K562 (cell line): ENCODE measurements at regions not wholly inside any gene's neighbourhood (a gene's known extent, or its start where the extent isn't known, plus 50 kb on each side); places are given as distances from the start of the nearest gene placed in this dataset.

ENCODE experiments used
- JUNB ChIP-seq: fragments of 450-650 bp; formaldehyde crosslinking; conservative IDR thresholded peaks from 2 replicates; pipeline ENCODE4 v1.4.0; 2020; ENCODE audit warnings: mild to moderate bottlenecking
- JUND ChIP-seq, 2 experiments: IDR thresholded peaks; 2 replicates in 1 of 2; 3 replicates in 1 of 2; pipeline ENCODE4 v1.6.1; 2011; ENCODE audit warnings: borderline replicate concordance in 2 of 2, low read depth in 2 of 2, low read length in 2 of 2, improper control_type of control experiment in 1 of 2, missing biosample characterization in 1 of 2, missing genetic modification characterization in 1 of 2, missing genetic modification reagents in 1 of 2
- MAZ ChIP-seq, 2 experiments: fragments of 450-650 bp in 1 of 2; sonication (generic) in 1 of 2; formaldehyde crosslinking; IDR thresholded peaks in 1 of 2; conservative IDR thresholded peaks in 1 of 2; 2 replicates each; pipeline versions ENCODE4 v1.4.0 to v1.5.0; 2020; ENCODE audit warnings: mild to moderate bottlenecking in 1 of 2, missing genetic modification reagents in 1 of 2
- MEF2A ChIP-seq: IDR thresholded peaks from 2 replicates; pipeline ENCODE4 v1.6.1; 2011; ENCODE audit warnings: low read depth, mild to moderate bottlenecking, low read length, moderate library complexity; ENCODE audit not compliant: control insufficient read depth
- NFE2L1 ChIP-seq: fragments of 450-650 bp; IDR thresholded peaks from 2 replicates; pipeline ENCODE4 v1.6.1; 2016; ENCODE audit warnings: missing genetic modification characterization, low read depth, mild to moderate bottlenecking, missing compliant biosample characterization, moderate library complexity, borderline replicate concordance
- POLR2A ChIP-seq: fragments of 450-650 bp; conservative IDR thresholded peaks from 2 replicates; pipeline ENCODE4 v1.6.1; 2016
- POLR2AphosphoS5 ChIP-seq: IDR thresholded peaks from 2 replicates; pipeline ENCODE4 v1.6.1; 2011; ENCODE audit warnings: mild to moderate bottlenecking, low read depth, low read length, moderate library complexity; ENCODE audit not compliant: control insufficient read depth, insufficient read depth
- TOE1 ChIP-seq, 2 experiments: fragments of 450-650 bp in 1 of 2; sonication (generic) in 1 of 2; formaldehyde crosslinking in 1 of 2; IDR thresholded peaks; 2 replicates each; pipeline versions ENCODE4 v1.7.1 to v1.8.0; 2016 to 2022; ENCODE audit warnings: borderline replicate concordance in 2 of 2, mild to moderate bottlenecking in 2 of 2, antibody characterized with exemption in 1 of 2, inconsistent platforms in 1 of 2, low read depth in 1 of 2, missing genetic modification reagents in 1 of 2, moderate library complexity in 1 of 2
- TF ChIP-seq, protein P1 (sequence below), 3 experiments: IDR thresholded peaks in 2 of 3; conservative IDR thresholded peaks in 1 of 3; 2 replicates each; pipeline ENCODE4 v1.5.1; 2011 to 2012; ENCODE audit warnings: low read length in 3 of 3, mild to moderate bottlenecking in 3 of 3, control low read depth in 2 of 3, improper control_type of control experiment in 1 of 3, inconsistent platforms in 1 of 3, low read depth in 1 of 3, mixed read lengths in 1 of 3, moderate library complexity in 1 of 3; ENCODE audit not compliant: insufficient read depth in 2 of 3
- TF ChIP-seq, protein P2 (sequence below): sonication (generic); formaldehyde crosslinking; IDR thresholded peaks from 2 replicates; pipeline ENCODE4 v1.8.1; 2022; ENCODE audit warnings: missing genetic modification reagents
- TF ChIP-seq, protein P3 (sequence below), 2 experiments: fragments of 450-650 bp; formaldehyde crosslinking in 1 of 2; IDR thresholded peaks; 2 replicates each; pipeline versions ENCODE4 v1.4.0 to v1.6.1; 2014 to 2020; ENCODE audit warnings: mild to moderate bottlenecking in 2 of 2, borderline replicate concordance in 1 of 2, low read depth in 1 of 2

DNA sequence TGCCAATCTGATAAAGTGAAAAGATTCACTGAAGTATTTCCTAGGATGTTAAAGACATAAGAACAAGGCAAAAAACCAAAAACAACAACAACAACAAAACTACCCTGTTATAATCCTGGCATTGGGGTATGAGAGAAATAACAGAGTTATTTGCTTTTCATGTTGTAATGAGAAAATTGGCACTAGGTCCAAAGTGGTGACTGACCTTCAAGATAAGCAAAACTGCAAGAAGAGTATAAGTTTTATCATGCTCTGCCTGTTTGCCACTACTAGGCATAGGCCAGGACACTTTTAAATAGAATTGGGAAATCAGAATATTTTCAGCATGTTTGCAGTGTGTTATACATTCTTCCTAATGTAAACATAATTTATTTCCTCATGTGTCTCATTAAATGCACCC lies 140.1 kb upstream of the CPM start:
- TF ChIP-seq, protein P1, sequence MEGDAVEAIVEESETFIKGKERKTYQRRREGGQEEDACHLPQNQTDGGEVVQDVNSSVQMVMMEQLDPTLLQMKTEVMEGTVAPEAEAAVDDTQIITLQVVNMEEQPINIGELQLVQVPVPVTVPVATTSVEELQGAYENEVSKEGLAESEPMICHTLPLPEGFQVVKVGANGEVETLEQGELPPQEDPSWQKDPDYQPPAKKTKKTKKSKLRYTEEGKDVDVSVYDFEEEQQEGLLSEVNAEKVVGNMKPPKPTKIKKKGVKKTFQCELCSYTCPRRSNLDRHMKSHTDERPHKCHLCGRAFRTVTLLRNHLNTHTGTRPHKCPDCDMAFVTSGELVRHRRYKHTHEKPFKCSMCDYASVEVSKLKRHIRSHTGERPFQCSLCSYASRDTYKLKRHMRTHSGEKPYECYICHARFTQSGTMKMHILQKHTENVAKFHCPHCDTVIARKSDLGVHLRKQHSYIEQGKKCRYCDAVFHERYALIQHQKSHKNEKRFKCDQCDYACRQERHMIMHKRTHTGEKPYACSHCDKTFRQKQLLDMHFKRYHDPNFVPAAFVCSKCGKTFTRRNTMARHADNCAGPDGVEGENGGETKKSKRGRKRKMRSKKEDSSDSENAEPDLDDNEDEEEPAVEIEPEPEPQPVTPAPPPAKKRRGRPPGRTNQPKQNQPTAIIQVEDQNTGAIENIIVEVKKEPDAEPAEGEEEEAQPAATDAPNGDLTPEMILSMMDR (IDR thresholded peaks at IDR 0.05 in 2 of 3, conservative IDR thresholded peaks at IDR 0.05 in 1 of 3; ENCODE audit: insufficient read depth in 2 of 3, low read depth in 1 of 3, low read length in 3 of 3) = no peak
- no peak for TF ChIP-seq MAZ (CRISPR knock-in tag; conservative IDR thresholded peaks at IDR 0.05 in 1 of 2, IDR thresholded peaks at IDR 0.05 in 1 of 2)
- TF ChIP-seq POLR2AphosphoS5 = no peak
- no peak for TF ChIP-seq MEF2A
- no peak for TF ChIP-seq POLR2A
- TF ChIP-seq, protein P2, sequence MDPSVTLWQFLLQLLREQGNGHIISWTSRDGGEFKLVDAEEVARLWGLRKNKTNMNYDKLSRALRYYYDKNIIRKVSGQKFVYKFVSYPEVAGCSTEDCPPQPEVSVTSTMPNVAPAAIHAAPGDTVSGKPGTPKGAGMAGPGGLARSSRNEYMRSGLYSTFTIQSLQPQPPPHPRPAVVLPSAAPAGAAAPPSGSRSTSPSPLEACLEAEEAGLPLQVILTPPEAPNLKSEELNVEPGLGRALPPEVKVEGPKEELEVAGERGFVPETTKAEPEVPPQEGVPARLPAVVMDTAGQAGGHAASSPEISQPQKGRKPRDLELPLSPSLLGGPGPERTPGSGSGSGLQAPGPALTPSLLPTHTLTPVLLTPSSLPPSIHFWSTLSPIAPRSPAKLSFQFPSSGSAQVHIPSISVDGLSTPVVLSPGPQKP (CRISPR knock-in tag) = no peak
- TF ChIP-seq JUND (IDR thresholded peaks at IDR 0.05; ENCODE audit: borderline replicate concordance, low read depth, low read length) = no peak
- no peak for TF ChIP-seq JUND (tag; IDR thresholded peaks at IDR 0.05; ENCODE audit: borderline replicate concordance, low read depth, low read length)
- TF ChIP-seq JUNB = no peak
- TF ChIP-seq, protein P3, sequence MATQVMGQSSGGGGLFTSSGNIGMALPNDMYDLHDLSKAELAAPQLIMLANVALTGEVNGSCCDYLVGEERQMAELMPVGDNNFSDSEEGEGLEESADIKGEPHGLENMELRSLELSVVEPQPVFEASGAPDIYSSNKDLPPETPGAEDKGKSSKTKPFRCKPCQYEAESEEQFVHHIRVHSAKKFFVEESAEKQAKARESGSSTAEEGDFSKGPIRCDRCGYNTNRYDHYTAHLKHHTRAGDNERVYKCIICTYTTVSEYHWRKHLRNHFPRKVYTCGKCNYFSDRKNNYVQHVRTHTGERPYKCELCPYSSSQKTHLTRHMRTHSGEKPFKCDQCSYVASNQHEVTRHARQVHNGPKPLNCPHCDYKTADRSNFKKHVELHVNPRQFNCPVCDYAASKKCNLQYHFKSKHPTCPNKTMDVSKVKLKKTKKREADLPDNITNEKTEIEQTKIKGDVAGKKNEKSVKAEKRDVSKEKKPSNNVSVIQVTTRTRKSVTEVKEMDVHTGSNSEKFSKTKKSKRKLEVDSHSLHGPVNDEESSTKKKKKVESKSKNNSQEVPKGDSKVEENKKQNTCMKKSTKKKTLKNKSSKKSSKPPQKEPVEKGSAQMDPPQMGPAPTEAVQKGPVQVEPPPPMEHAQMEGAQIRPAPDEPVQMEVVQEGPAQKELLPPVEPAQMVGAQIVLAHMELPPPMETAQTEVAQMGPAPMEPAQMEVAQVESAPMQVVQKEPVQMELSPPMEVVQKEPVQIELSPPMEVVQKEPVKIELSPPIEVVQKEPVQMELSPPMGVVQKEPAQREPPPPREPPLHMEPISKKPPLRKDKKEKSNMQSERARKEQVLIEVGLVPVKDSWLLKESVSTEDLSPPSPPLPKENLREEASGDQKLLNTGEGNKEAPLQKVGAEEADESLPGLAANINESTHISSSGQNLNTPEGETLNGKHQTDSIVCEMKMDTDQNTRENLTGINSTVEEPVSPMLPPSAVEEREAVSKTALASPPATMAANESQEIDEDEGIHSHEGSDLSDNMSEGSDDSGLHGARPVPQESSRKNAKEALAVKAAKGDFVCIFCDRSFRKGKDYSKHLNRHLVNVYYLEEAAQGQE (IDR thresholded peaks at IDR 0.05; ENCODE audit: borderline replicate concordance) = no peak
- TF ChIP-seq, protein P3 (CRISPR knock-in tag; IDR thresholded peaks at IDR 0.05; ENCODE audit: low read depth) = no peak
- TF ChIP-seq NFE2L1 (tag) = no peak
- no peak for TF ChIP-seq TOE1 (IDR thresholded peaks at IDR 0.05; ENCODE audit: borderline replicate concordance)
- TF ChIP-seq TOE1 (CRISPR knock-in tag; IDR thresholded peaks at IDR 0.05; ENCODE audit: borderline replicate concordance, low read depth) = no peak
